HepG2 (cell line): ENCODE measurements at regions not wholly inside any gene's neighbourhood (a gene's known extent, or its start where the extent isn't known, plus 50 kb on each side); places are given as distances from the start of the nearest gene placed in this dataset.

ENCODE experiments used
- ATAC-seq: fragments of 200-7000 bp; cut with Tn5 transposase; 3 replicates; pipeline ENCODE4 v1.9.1; 2020; ENCODE audit warnings: mild to moderate bottlenecking, moderate library complexity
- BruUV-seq: library from RNA; stranded (reverse); fragments of 400-500 nt; replicated peaks from 2 replicates; lab custom pipeline; 2021; lab: Mats Ljungman, UMichigan
- CTCF ChIA-PET: fragments of 300-600 bp; formaldehyde crosslinking; extraction: SDS; loops from one replicate; lab custom pipeline; 2021; ENCODE audit warnings: low total read pairs, inconsistent platforms, low intra/inter-chr PET ratio; lab: Yijun Ruan, JAX
- POLR2A ChIA-PET: fragments of 350-600 bp; sonication (Branson Sonifier 250); formaldehyde crosslinking; loops from one replicate; lab custom pipeline; 2020; ENCODE audit warnings: antibody characterized with exemption, inconsistent platforms; lab: Yijun Ruan, JAX
- DNase-seq: peaks from one replicate; pipeline ENCODE4 v3.0.0-alpha.2; 2015; ENCODE audit warnings: low spot score
- FAIRE-seq: peaks from 3 replicates; lab custom pipeline; 2011; peaks lifted over from hg19 to GRCh38; lab: Jason Lieb, UNC
- H2AFZ ChIP-seq: one replicate; pipeline ENCODE4 v1.6.1; 2011; ENCODE audit warnings: low read length, inconsistent platforms
- H3K27ac ChIP-seq: fragments of 300-600 bp; 3 replicates; pipeline ENCODE4 v1.8.0; 2011; ENCODE audit warnings: mixed run types, mild to moderate bottlenecking, mixed read lengths, low read length, inconsistent platforms; ENCODE audit not compliant: insufficient read depth; ENCODE audit errors: extremely low read length
- H3K27me3 ChIP-seq, 2 experiments: fragments of 200-600 bp in 1 of 2; 2 replicates in 1 of 2; 3 replicates in 1 of 2; pipeline versions ENCODE4 v1.6.0 to v1.8.0; 2011; ENCODE audit warnings: low read length in 2 of 2, mild to moderate bottlenecking in 2 of 2, moderate library complexity in 2 of 2, inconsistent platforms in 1 of 2; ENCODE audit not compliant: insufficient read depth in 2 of 2, control insufficient read depth in 1 of 2
- H3K36me3 ChIP-seq, 2 experiments: fragments of 200-600 bp in 1 of 2; replicated peaks in 1 of 2; 2 replicates in 1 of 2; 3 replicates in 1 of 2; pipeline versions ENCODE4 v1.5.1 to v1.8.0; 2011; ENCODE audit warnings: low read length in 2 of 2, inconsistent platforms in 1 of 2; ENCODE audit not compliant: insufficient read depth in 2 of 2, control insufficient read depth in 1 of 2
- H3K4me1 ChIP-seq: 2 replicates; pipeline ENCODE4 v1.5.1; 2012; ENCODE audit warnings: low read length, inconsistent platforms; ENCODE audit not compliant: insufficient read depth
- H3K4me2 ChIP-seq: 2 replicates; pipeline ENCODE4 v1.6.0; 2011; ENCODE audit warnings: low read depth, low read length, inconsistent platforms
- H3K4me3 ChIP-seq, 3 experiments: fragments of 200-600 bp in 1 of 3; sonication (generic), shearing (Covaris generic) in 1 of 3; replicated peaks in 1 of 3; 2 replicates each; pipeline ENCODE4 v1.5.1; 2011 to 2016; ENCODE audit warnings: low read length in 3 of 3, inconsistent platforms in 2 of 3, low read depth in 2 of 3, mild to moderate bottlenecking in 2 of 3, control low read depth in 1 of 3, mixed read lengths in 1 of 3; ENCODE audit not compliant: insufficient read depth in 1 of 3
- H3K79me2 ChIP-seq: one replicate; pipeline ENCODE4 v1.6.1; 2011; ENCODE audit warnings: low read length, inconsistent platforms; ENCODE audit not compliant: insufficient read depth
- H3K9ac ChIP-seq: 2 replicates; pipeline ENCODE4 v1.6.0; 2011; ENCODE audit warnings: mild to moderate bottlenecking, low read depth, low read length, inconsistent platforms; ENCODE audit not compliant: insufficient read depth
- H3K9me3 ChIP-seq: 2 replicates; pipeline ENCODE4 v1.5.1; 2012; ENCODE audit warnings: mild to moderate bottlenecking, low read length
- H4K20me1 ChIP-seq: 2 replicates; pipeline ENCODE4 v1.6.0; 2011; ENCODE audit warnings: inconsistent platforms, mild to moderate bottlenecking, low read length, moderate library complexity; ENCODE audit not compliant: insufficient read depth
- BHLHE40 ChIP-seq: IDR thresholded peaks from 2 replicates; pipeline ENCODE4 v1.6.1; 2011; ENCODE audit warnings: low read length, improper control_type of control experiment
- KDM6A ChIP-seq: IDR thresholded peaks from 2 replicates; pipeline ENCODE4 v1.6.1; 2016; ENCODE audit warnings: low read depth
- RAD51 ChIP-seq: fragments of 450-650 bp; IDR thresholded peaks from 2 replicates; pipeline ENCODE4 v1.6.1; 2016; ENCODE audit warnings: borderline replicate concordance
- ZBTB40 ChIP-seq, 2 experiments: fragments of 450-650 bp in 1 of 2; sonication (generic) in 1 of 2; formaldehyde crosslinking in 1 of 2; IDR thresholded peaks; 2 replicates each; pipeline versions ENCODE4 v1.6.1 to v1.8.0; 2016 to 2022; ENCODE audit warnings: antibody characterized with exemption in 1 of 2, mild to moderate bottlenecking in 1 of 2, missing genetic modification reagents in 1 of 2
- ZNF142 ChIP-seq: sonication (generic); formaldehyde crosslinking; IDR thresholded peaks from 2 replicates; pipeline ENCODE4 v1.4.0; 2020; ENCODE audit warnings: missing genetic modification reagents
- ZNF30 ChIP-seq: sonication (generic); formaldehyde crosslinking; IDR thresholded peaks from 2 replicates; pipeline ENCODE4 v1.5.0; 2020; ENCODE audit warnings: mild to moderate bottlenecking, missing genetic modification reagents
- ZNF558 ChIP-seq: sonication (generic); formaldehyde crosslinking; IDR thresholded peaks from 2 replicates; pipeline ENCODE4 v1.9.0; 2022; ENCODE audit warnings: mild to moderate bottlenecking, missing genetic modification reagents, borderline replicate concordance
- ZNF672 ChIP-seq: sonication (generic); formaldehyde crosslinking; IDR thresholded peaks from 2 replicates; pipeline ENCODE4 v1.8.1; 2022; ENCODE audit warnings: missing genetic modification reagents
- ZNF891 ChIP-seq: sonication (generic); formaldehyde crosslinking; IDR thresholded peaks from 2 replicates; pipeline ENCODE4 v1.5.0; 2020; ENCODE audit warnings: mild to moderate bottlenecking, missing genetic modification reagents
- ZSCAN29 ChIP-seq: sonication (generic); formaldehyde crosslinking; conservative IDR thresholded peaks from 2 replicates; pipeline ENCODE4 v1.4.0; 2020; ENCODE audit warnings: mild to moderate bottlenecking, missing genetic modification reagents
- WGBS: methylation state at CpG from one replicate; pipeline ENCODE4 v1.1.6; 2017; ENCODE audit warnings: low lambda C conversion rate; 5-methylcytosine and 5-hydroxymethylcytosine counted together
- in situ Hi-C: cut with HindIII; loops from 2 replicates; pipeline ENCODE4 v1.10.0; 2017; ENCODE audit warnings: low pct_unique_long_range_greater_than_20kb; ENCODE audit not compliant: extremely low pct_ligation_motif_present
- intact Hi-C: fragments of 100-400 bp; cut with micrococcal nuclease; formaldehyde crosslinking; loops from one replicate; pipeline ENCODE4 v1.10.0; 2022; ENCODE audit not compliant: unreplicated experiment

- Histone ChIP-seq H3K9ac (no peak overlapping the region), H2AFZ (no peak overlapping the region), H3K4me2 (no peak overlapping the region), H3K27me3 (no peaks in the 10 kb centered on the region), H3K4me1 (no peaks in the 10 kb centered on the region), H3K27ac (no peak overlapping the region), H4K20me1 (no peaks in the 10 kb centered on the region), H3K36me3 (no peaks in the 10 kb centered on the region), H3K4me3 (no peak overlapping the region), H3K79me2 (no peaks in the 10 kb centered on the region), H3K9me3 (peaks cover 41% of the 10 kb centered on the region)
- BruUV-seq = no TSS peak
- FAIRE-seq = no peak
- intact Hi-C loops = no loop called here
- CTCF ChIA-PET = no interaction called here
- WGBS = 60% methylated on average over 2 of the region's 11 CpGs
- in situ Hi-C loops = no loop called here
- DNase-seq = no peak
- no peak for ATAC-seq
- POLR2A ChIA-PET = no interaction called here
- TF ChIP-seq ZBTB40 (IDR thresholded peaks at IDR 0.05) (no peak), ZBTB40 (CRISPR knock-in tag; IDR thresholded peaks at IDR 0.05) (no peak), ZSCAN29 (no peak), ZNF558 (CRISPR knock-in tag) (no peak), KDM6A (CRISPR knock-in tag) (no peak), ZNF672 (CRISPR knock-in tag) (no peak), ZNF30 (CRISPR knock-in tag) (no peak), ZNF142 (CRISPR knock-in tag) (no peak), BHLHE40 (no peak), RAD51 (no peak), ZNF891 (CRISPR knock-in tag) (no peak)
These were observed 412.3 kb upstream of the KIRREL3 start for GRCh38 chr11:127412722-127413380.
